ENCODE measurements at regions not wholly inside any gene's neighbourhood (a gene's known extent, or its start where the extent isn't known, plus 50 kb on each side); places are given as distances from the start of the nearest gene placed in this dataset.
"Not testable (repeated sequence)": the region's sequence is repeated elsewhere in the genome, so short reads cannot be mapped to it uniquely, and the experiment has no call there.

- no peak overlapping the region for H3K27ac ChIP-seq (ENCODE audit: extremely low read length, insufficient read depth, low read length)
- H3K4me2 ChIP-seq (ENCODE audit: low read depth, low read length) = peak overlapping the region; percentile 32; the same call in 1 of the 2 replicates
- no peaks in the 10 kb centered on the region for H3K79me2 ChIP-seq (ENCODE audit: insufficient read depth, low read length)
- 4% methylated on average over 6 of the region's 7 CpGs for whole genome bisulfite sequencing (ENCODE audit: low lambda C conversion rate)
- no TSS peak for BruUV-seq (replicated peaks)
- no peaks in the 10 kb centered on the region for H4K20me1 ChIP-seq (ENCODE audit: insufficient read depth, low read length)
- in situ Hi-C loops (cut with HindIII; ENCODE audit: extremely low pct_ligation_motif_present, low pct_unique_long_range_greater_than_20kb) = no loop called here
- H3K4me1 ChIP-seq (ENCODE audit: insufficient read depth, low read length) = no peaks in the 10 kb centered on the region
- no peak for FAIRE-seq
- intact Hi-C loops (cut with micrococcal nuclease; ENCODE audit: unreplicated experiment) = no loop called here
- H3K27me3 ChIP-seq (ENCODE audit: control insufficient read depth in 1 of 2, insufficient read depth in 2 of 2, low read length in 2 of 2) = no peaks in the 10 kb centered on the region
- no peak overlapping the region for H3K4me3 ChIP-seq (replicated peaks in 1 of 3; ENCODE audit: insufficient read depth in 1 of 3, low read depth in 2 of 3, low read length in 3 of 3)
- TF ChIP-seq GABPA (IDR thresholded peaks at IDR 0.05; ENCODE audit: low read depth, low read length) (peak; percentile 25; the same call in 1 of the 2 replicates), GABPA (CRISPR knock-in tag; IDR thresholded peaks at IDR 0.05; ENCODE audit: low read depth) (peak; percentile 71), GABPB1 (CRISPR knock-in tag; IDR thresholded peaks at IDR 0.05) (peak; percentile 60; the same call in 1 of the 2 replicates), NR2C2 (CRISPR knock-in tag; IDR thresholded peaks at IDR 0.05; ENCODE audit: borderline replicate concordance) (peak; percentile 82), ZBTB39 (CRISPR knock-in tag; IDR thresholded peaks at IDR 0.05) (no peak)
- CTCF ChIA-PET (ENCODE audit: low intra/inter-chr PET ratio, low total read pairs) = no interaction called here
- H3K36me3 ChIP-seq (replicated peaks in 1 of 2; ENCODE audit: control insufficient read depth in 1 of 2, insufficient read depth in 2 of 2, low read length in 2 of 2) = no peaks in the 10 kb centered on the region
- no peak for ATAC-seq
- H2AFZ ChIP-seq (ENCODE audit: low read length) = no peak overlapping the region
- H3K9me3 ChIP-seq (ENCODE audit: low read length) = no peaks in the 10 kb centered on the region
- DNase-seq (ENCODE audit: low spot score) = no peak
- no peak overlapping the region for H3K9ac ChIP-seq (ENCODE audit: insufficient read depth, low read depth, low read length)
- POLR2A ChIA-PET = no interaction called here
Observed at GRCh38 chr13:71355010-71355409, 512.0 kb downstream of the DACH1 start.

- H3K4me1 ChIP-seq (ENCODE audit: insufficient read depth, low read length) = no peaks in the 10 kb centered on the region
- ChIA-PET POLR2A (no interaction called here), CTCF (ENCODE audit: low intra/inter-chr PET ratio, low total read pairs) (no interaction called here)
- no peak for FAIRE-seq
- no peak for ATAC-seq
- 2% methylated on average over 2 of the region's 2 CpGs for WGBS (ENCODE audit: low lambda C conversion rate)
- H4K20me1 ChIP-seq (ENCODE audit: insufficient read depth, low read length) = no peaks in the 10 kb centered on the region
- BruUV-seq (replicated peaks) = no TSS peak
- DNase-seq (ENCODE audit: low spot score) = no peak
- intact Hi-C loops (cut with micrococcal nuclease; ENCODE audit: unreplicated experiment) (no loop called here), in situ Hi-C loops (cut with HindIII; ENCODE audit: extremely low pct_ligation_motif_present, low pct_unique_long_range_greater_than_20kb) (no loop called here)
- no peak overlapping the region for H3K4me3 ChIP-seq (replicated peaks in 1 of 3; ENCODE audit: insufficient read depth in 1 of 3, low read depth in 2 of 3, low read length in 3 of 3)
- H3K27ac ChIP-seq (ENCODE audit: extremely low read length, insufficient read depth, low read length) = no peak overlapping the region
- no peaks in the 10 kb centered on the region for H3K36me3 ChIP-seq (replicated peaks in 1 of 2; ENCODE audit: control insufficient read depth in 1 of 2, insufficient read depth in 2 of 2, low read length in 2 of 2)
- TF ChIP-seq ZNF430 (CRISPR knock-in tag; IDR thresholded peaks at IDR 0.05) (no peak), KMT2A (CRISPR knock-in tag; IDR thresholded peaks at IDR 0.05) (no peak), BCL6 (CRISPR knock-in tag; IDR thresholded peaks at IDR 0.05) (no peak)
- no peak overlapping the region for H3K9ac ChIP-seq (ENCODE audit: insufficient read depth, low read depth, low read length)
- no peaks in the 10 kb centered on the region for H3K27me3 ChIP-seq (ENCODE audit: control insufficient read depth in 1 of 2, insufficient read depth in 2 of 2, low read length in 2 of 2)
- H3K9me3 ChIP-seq (ENCODE audit: low read length) = no peaks in the 10 kb centered on the region
- no peak overlapping the region for H2AFZ ChIP-seq (ENCODE audit: low read length)
- H3K79me2 ChIP-seq (ENCODE audit: insufficient read depth, low read length) = no peaks in the 10 kb centered on the region
- no peak overlapping the region for H3K4me2 ChIP-seq (ENCODE audit: low read depth, low read length)
Observed at GRCh38 chr13:71350886-71351285, 516.1 kb downstream of the DACH1 start.

GRCh38 chr13:71345856-71346255 is 521.1 kb downstream of the DACH1 start:
- CTCF ChIA-PET (ENCODE audit: low intra/inter-chr PET ratio, low total read pairs); ATAC-seq; H3K27me3 ChIP-seq (ENCODE audit: control insufficient read depth in 1 of 2, insufficient read depth in 2 of 2, low read length in 2 of 2); in situ Hi-C loops (cut with HindIII; ENCODE audit: extremely low pct_ligation_motif_present, low pct_unique_long_range_greater_than_20kb); H3K4me3 ChIP-seq (replicated peaks in 1 of 3; ENCODE audit: insufficient read depth in 1 of 3, low read depth in 2 of 3, low read length in 3 of 3); BruUV-seq (replicated peaks); H4K20me1 ChIP-seq (ENCODE audit: insufficient read depth, low read length); H3K79me2 ChIP-seq (ENCODE audit: insufficient read depth, low read length); POLR2A ChIA-PET; DNase-seq (ENCODE audit: low spot score); H3K27ac ChIP-seq (ENCODE audit: extremely low read length, insufficient read depth, low read length); H2AFZ ChIP-seq (ENCODE audit: low read length); intact Hi-C loops (cut with micrococcal nuclease; ENCODE audit: unreplicated experiment); H3K9ac ChIP-seq (ENCODE audit: insufficient read depth, low read depth, low read length); FAIRE-seq; H3K4me1 ChIP-seq (ENCODE audit: insufficient read depth, low read length); H3K36me3 ChIP-seq (replicated peaks in 1 of 2; ENCODE audit: control insufficient read depth in 1 of 2, insufficient read depth in 2 of 2, low read length in 2 of 2); H3K9me3 ChIP-seq (ENCODE audit: low read length); H3K4me2 ChIP-seq (ENCODE audit: low read depth, low read length): not testable (repeated sequence)
- WGBS (ENCODE audit: low lambda C conversion rate) = no CpG with 5 or more reads among the region's 4 CpGs
